ENCODE measurements at regions not wholly inside any gene's neighbourhood (a gene's known extent, or its start where the extent isn't known, plus 50 kb on each side); places are given as distances from the start of the nearest gene placed in this dataset.
"Not testable (repeated sequence)": the region's sequence is repeated elsewhere in the genome, so short reads cannot be mapped to it uniquely, and the experiment has no call there.

GRCh38 chr5:138649316-138649720, 74.1 kb upstream of the HSPA9 start:
- peak in 2 of 58 donors; percentile 25 to 35 for DNase-seq

- DNase-seq, result no peak
Observed at GRCh38 chr5:138648841-138649240, 73.6 kb upstream of the HSPA9 start.

GRCh38 chr5:138647794-138648410, 72.7 kb upstream of the HSPA9 start:
- no peak for DNase-seq

DNA sequence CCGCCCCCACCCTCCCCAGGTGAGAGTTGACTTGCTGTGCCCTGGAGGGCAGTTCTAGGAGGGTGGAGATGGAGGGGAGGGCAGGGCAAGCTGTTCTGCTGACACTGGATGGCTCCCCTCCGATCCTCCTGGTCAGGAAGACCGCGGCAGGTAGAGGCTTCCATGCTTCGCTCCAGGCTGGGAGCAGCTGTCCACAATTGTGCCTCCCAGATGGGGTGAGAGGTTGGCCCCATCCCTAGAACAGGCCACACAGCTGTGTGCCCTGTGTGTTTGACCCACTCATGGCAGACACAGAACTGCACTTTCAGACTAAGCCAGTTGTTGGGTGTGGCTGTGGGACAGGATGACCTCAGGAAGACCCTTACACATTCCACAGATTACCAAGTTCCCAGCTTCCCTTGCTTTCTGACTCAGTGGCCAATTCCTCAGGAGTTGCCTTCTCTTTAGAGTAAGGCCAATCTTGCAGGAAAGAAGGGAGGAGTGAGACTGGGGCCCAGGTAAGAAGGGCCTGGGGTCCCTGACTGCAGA, 72.1 kb upstream of the HSPA9 start:
- DNase-seq, result no peak

- DNase-seq, result no peak
Observed at GRCh38 chr5:138646671-138647070, 71.5 kb upstream of the HSPA9 start.

DNA sequence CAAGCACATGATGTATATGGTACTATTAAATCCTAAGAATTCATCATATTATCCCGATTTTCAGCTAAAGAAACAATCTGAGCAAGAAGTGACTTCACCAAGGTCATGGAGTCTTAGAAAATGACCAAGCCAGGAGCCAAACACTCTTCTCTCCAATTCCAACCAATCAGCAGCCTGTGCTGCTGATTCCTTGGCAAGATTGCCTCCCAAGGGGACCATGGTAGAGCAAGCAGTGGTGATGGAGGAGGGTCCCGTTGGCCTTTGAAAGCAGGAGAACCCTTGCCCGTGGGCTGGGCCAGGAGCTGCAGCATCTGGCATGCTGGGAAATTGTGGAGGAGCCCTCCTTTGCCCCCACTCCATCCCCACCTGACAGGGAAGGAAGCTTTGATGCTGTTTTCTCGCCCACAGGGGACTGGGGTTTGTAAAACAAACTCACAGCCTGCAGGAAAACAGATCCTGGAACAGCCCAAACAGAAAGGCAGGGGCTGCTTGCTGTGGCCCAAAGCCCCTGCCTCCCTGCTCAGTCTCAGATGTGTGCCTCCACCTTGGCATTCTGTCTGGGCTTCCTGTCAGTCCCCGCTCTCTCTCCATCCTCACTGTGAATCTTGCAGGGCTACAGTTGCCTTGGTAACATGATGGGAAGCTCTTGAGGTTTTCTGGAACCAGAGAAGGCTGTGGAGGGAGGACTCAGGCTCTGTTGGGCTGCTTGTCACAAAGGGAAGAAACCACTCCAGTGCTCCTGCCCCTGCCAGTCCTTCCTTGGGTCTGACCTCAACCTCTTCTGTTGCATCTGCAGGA, 70.8 kb upstream of the HSPA9 start:
- DNase-seq, result peak in 21 of 58 donors; percentile 20 to 67 (median 38)

DNA sequence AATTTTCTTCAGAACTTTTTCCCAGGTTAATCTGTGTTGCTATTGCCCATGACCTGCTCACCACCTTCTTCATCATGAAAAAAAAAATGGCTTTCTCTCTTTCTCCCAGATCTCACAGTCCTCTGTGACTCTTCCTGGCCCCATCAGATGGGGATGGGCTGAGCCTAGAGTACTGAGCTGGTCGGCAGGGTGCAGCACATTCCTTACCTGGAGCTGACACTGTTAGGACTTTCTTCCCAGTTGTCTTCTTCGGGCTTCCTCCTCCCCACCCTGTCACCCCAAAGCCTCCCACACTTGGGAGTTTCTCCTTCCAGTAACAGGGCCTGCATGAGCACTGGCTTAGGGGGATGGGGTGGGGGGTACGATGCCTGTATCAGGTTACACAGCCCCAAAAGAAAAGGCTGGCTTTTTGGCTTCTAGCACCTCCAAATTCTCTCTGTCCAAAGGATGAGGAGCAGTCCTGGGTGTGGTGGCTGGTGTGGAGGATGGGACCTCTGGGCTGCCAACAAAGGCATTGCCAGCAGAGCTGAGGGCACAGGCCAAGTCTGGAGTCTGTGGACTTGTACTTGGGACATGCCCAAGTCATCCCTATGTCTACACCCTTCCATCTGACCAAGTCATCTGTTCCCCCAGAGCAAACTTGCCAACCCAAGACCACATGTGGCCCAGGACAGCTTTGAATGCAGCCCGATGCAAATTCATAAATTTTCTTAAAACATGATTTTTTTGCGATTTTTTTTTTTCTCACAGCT, 68.0 kb upstream of the HSPA9 start:
- DNase-seq, result no peak

- DNase-seq, result peak in 47 of 58 donors; percentile 16 to 83 (median 47)
Observed at GRCh38 chr5:138641547-138642298, 66.5 kb upstream of the HSPA9 start.

DNA sequence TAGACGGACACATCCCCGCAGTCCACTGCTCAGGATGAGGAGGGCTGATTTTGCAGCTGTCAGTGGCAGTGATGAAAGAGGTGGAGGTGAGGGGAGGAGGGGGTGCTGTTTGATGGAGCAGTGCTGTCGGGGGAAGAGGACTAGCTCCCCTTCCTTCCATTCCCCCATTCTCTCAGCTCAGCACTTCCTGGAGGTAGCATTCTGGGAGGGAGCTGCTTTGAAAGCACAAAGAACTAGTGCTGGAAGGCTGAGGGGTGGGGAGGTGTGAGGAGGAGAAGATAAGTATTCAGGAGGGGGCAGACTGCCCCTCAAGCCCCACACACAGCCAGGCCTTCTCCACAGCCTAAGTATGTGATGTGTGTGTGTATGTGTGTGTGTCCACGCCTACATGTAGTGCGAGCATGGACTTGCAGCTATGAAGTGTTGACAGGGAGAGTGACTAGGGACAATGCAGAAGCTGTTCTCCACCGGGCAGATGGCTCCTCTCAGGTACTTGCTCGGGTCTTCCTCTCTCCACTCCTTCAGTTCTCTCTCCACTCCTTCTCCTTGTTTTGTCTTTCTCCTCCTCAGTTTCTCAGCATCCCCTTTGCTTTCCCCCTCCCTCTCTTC, 65.5 kb upstream of the HSPA9 start:
- peak in 2 of 58 donors; percentile 15 to 32 for DNase-seq

- no peak for DNase-seq
Observed at GRCh38 chr5:138640138-138640537, 64.9 kb upstream of the HSPA9 start.

DNA sequence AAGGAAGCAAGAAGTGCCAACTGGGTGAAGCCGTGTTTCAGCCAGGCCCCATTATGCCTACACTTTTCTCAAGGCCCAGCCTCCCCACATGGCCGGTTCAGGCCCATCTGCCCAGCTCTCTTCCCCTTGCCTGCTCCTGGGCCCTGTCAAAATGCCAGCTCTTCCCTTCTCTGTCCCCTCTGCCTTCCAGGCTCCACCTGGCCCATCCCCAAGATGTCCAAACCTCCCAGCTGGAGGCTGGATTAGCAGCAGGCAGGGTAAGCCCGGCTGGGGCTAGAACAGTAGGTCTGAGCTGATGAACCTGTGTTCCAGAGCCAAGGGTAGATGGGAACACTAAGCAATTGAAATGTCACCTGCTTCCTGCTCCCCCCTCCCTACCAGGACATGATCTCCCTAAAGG, 64.1 kb upstream of the HSPA9 start:
- peak in 1 of 58 donors; percentile 20 for DNase-seq

DNA sequence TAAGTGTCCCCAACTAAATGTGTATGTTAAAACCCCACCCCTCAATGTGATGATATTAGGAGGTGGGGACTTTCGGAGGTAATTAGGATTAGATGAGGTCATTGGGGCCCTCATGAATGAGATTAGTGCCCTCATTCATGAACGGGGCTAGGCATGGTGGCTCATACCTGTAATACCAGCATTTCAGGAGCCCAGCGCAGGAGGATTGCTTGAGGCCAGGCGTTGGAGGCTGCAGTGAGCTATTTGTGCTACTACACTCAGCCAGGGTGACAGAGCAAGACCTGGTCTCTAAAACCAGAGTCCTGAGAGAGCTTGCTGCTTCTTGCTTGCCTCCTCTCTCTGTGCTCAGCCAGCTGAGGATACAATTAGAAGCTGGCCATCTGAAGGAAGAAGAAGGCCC, 62.1 kb upstream of the HSPA9 start:
- no peak for DNase-seq

- no peak for DNase-seq
Observed at GRCh38 chr5:138636398-138636944, 61.3 kb upstream of the HSPA9 start.

DNA sequence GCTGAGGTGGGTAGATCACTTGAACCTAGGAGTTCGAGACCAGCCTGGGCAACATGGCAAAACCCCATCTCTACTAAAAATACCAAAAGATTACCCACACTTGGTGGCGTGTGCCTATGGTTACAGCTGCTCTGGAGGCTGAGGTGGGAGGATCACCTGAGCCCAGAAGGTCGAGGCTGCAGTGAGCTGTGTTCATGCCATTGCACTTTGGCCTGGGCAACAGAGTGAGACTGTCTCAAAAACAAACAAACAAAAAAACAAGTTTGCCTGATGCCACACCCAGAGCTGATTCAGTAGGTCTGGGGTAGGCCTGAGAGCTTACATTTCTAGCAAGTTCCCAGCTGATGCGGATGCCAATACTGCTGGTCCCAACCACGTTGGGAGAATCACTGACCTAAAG, 60.5 kb upstream of the HSPA9 start:
- no peak for DNase-seq

GRCh38 chr5:138635265-138635664, 60.1 kb upstream of the HSPA9 start:
- DNase-seq, result no peak

GRCh38 chr5:138634804-138635203, 59.6 kb upstream of the HSPA9 start:
- not testable (repeated sequence) for DNase-seq

DNA sequence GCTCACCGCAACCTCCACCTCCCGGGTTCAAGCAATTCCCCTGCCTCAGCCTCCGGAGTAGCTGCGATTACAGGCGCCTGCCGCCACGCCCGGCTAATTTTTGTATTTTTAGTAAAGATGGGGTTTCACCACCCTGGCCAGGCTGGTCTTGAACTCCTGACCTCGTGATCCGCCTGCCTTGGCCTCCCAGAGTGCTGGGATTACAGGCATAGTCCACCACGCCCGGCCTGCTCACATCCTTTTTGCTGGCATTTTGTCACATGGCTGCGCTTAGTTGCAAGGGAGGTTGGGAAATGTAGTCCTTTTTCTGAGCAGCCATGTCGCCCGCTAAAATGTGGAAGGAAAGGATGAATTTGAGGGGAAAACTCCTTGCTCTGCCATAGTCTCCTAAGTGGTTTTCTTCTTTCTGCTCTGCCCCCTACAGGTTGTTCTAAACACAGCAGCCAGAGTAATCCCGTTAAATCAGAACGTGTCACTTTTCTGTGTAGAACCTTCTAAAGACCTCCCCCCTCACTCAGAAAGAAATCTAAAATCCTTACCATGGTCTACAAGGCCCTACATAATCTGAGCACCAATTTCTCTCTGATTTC, 57.8 kb upstream of the HSPA9 start:
- peak in 49 of 58 donors; percentile 21 to 87 (median 57) for DNase-seq

DNA sequence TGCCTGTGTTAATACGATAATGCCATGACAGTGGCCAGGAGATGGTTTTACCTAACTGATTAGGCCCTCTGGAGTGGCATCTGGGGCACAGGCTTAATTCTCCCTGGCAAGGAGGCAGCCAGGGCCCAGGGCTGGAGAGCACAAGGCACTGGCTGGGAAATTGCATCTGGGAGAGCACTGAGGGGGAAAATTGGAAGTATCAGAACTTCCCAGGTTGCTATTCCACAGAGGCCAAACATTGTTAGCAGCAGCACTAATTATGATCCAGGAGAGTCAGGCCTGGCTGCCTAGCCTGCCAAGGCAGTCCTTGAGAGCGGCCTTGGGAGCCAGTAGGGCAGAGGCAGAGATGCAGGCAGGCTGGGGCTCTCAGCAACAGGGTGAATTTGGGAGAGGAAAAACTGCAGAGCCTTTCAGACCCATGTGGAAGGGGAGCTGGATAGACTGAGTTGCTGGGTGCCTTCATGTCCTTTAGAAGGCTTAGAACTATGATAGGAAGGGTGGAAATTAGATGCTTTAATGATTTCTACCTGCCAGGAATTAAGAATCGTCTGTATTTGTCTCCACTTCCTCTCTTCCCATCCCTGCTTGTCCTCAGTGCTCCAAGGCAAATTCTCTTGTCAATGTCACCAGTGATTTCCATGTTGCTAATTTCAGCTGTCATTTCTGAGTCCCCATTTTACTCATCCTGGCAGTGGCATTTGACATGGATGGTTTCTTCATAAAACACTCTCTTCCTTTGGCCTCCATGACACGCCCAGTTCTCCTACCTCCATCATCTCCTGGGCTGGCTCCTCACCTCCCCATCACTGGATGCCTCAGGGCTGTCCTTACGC, 56.1 kb upstream of the HSPA9 start:
- no peak for DNase-seq

DNA sequence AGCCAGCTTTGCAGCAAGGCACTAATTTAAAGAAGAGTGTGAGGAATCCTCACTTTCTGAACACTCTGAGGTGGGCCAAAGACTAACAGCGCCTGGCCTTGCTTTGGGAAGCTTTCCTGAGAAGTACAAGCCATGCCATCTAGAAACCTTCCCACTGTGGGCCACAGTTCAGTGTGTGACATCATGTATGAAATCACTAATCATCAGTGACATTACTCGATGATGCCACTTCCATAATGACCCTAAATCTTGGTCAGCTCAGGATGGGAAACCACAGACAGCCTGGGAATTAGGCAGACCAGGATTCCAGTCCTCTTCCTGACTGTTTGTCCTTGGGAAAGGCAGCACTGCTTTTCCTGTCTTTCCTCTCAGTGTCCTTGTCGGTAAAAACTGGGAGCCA, 54.2 kb upstream of the HSPA9 start:
- DNase-seq, result no peak

Measured in anterior cingulate cortex (tissue), 58 donors.